ENCODE measurements at regions not wholly inside any gene's neighbourhood (a gene's known extent, or its start where the extent isn't known, plus 50 kb on each side); places are given as distances from the start of the nearest gene placed in this dataset.

DNA sequence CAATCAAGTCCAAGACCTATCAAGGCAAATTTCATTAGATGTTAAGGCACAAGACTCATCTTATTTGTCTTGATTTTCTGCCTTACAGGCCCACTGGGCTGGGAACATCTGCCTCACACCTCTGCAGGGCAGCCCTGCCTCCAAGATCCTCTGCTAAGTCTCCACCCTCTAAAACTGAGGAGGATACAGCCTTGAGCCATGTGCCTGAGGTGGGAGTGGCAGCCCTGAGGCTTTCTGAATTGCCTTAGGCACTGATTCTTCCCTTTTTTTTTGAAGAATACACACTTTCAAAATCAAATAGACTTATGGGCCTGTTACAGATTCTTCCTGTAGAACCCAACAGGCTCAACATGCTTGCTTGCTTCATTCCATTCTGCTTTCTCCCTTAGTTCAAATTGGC is 544.3 kb upstream of the ADAMTS5 start:
- intact Hi-C loops (cut with DNase I): no loop called here
- TF ChIP-seq, protein P1, sequence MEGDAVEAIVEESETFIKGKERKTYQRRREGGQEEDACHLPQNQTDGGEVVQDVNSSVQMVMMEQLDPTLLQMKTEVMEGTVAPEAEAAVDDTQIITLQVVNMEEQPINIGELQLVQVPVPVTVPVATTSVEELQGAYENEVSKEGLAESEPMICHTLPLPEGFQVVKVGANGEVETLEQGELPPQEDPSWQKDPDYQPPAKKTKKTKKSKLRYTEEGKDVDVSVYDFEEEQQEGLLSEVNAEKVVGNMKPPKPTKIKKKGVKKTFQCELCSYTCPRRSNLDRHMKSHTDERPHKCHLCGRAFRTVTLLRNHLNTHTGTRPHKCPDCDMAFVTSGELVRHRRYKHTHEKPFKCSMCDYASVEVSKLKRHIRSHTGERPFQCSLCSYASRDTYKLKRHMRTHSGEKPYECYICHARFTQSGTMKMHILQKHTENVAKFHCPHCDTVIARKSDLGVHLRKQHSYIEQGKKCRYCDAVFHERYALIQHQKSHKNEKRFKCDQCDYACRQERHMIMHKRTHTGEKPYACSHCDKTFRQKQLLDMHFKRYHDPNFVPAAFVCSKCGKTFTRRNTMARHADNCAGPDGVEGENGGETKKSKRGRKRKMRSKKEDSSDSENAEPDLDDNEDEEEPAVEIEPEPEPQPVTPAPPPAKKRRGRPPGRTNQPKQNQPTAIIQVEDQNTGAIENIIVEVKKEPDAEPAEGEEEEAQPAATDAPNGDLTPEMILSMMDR (IDR thresholded peaks at IDR 0.05): no peak
- no peak overlapping the region for H3K4me3 ChIP-seq
- H3K27ac ChIP-seq: no peak overlapping the region
- no peaks in the 10 kb centered on the region for H3K4me1 ChIP-seq
- H3K9me3 ChIP-seq: no peaks in the 10 kb centered on the region
- ATAC-seq (no peak), DNase-seq (no peak)
- H3K27me3 ChIP-seq: no peaks in the 10 kb centered on the region
- H3K36me3 ChIP-seq: no peaks in the 10 kb centered on the region

GRCh38 chr21:27507695-27508094 is 540.8 kb upstream of the ADAMTS5 start:
- Histone ChIP-seq H3K27ac (no peak overlapping the region), H3K36me3 (no peaks in the 10 kb centered on the region), H3K9me3 (no peaks in the 10 kb centered on the region), H3K4me3 (no peak overlapping the region), H3K4me1 (no peaks in the 10 kb centered on the region), H3K27me3 (no peaks in the 10 kb centered on the region)
- ATAC-seq: no peak
- DNase-seq: no peak
- intact Hi-C loops (cut with DNase I): no loop called here
- TF ChIP-seq, protein P1 (IDR thresholded peaks at IDR 0.05): no peak

DNA sequence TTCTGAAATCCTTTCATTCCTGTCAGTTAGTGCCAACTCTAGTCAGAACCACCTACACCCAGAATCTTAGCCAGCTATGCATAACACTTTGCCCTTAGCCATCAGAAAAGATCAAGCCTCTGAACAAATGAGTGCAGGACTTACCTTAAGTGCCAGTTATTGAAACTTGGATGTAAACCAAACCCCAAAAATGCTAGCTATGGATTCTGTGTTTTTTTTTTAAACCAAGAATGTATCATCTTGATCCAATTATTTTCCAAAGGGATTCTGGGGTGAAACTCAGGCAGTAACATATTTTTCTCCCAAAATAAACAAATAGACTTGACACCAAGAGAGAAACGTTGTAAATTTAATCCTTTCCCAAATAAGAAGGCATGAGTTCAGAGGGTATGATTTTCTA is 538.6 kb upstream of the ADAMTS5 start:
- Histone ChIP-seq H3K4me1 (no peaks in the 10 kb centered on the region), H3K36me3 (no peaks in the 10 kb centered on the region), H3K27me3 (no peaks in the 10 kb centered on the region), H3K9me3 (peaks cover 0 to 3% of the 10 kb centered on the region in 2 donors), H3K4me3 (no peak overlapping the region), H3K27ac (no peak overlapping the region)
- intact Hi-C loops (cut with DNase I): no loop called here
- DNase-seq (no peak), ATAC-seq (peak; percentile 25)
- TF ChIP-seq, protein P1 (IDR thresholded peaks at IDR 0.05): no peak

DNA sequence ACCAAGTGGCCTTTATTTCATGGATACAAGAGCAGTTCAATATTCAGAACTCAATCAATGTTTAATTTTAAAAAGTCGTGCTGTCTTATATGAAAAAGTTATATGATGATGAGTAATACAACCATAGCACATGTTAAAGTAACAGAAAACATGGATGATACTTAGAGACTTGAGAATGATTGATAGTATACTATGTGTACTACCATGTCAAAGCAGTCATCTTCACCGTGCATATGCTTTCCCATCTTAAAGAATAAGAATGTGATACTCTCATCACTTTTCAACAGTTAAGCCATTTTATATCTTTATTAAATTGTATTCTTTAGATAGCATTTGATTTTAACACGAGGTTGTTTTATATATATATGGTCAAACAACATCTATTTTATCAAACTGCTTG is 535.9 kb upstream of the ADAMTS5 start:
- Histone ChIP-seq H3K27ac (no peak overlapping the region), H3K27me3 (no peaks in the 10 kb centered on the region), H3K4me1 (no peaks in the 10 kb centered on the region), H3K36me3 (no peaks in the 10 kb centered on the region), H3K9me3 (peaks cover 0 to 3% of the 10 kb centered on the region in 2 donors), H3K4me3 (no peak overlapping the region)
- no peak for DNase-seq
- TF ChIP-seq, protein P1 (IDR thresholded peaks at IDR 0.05): no peak
- intact Hi-C loops (cut with DNase I): no loop called here
- ATAC-seq: no peak

DNA sequence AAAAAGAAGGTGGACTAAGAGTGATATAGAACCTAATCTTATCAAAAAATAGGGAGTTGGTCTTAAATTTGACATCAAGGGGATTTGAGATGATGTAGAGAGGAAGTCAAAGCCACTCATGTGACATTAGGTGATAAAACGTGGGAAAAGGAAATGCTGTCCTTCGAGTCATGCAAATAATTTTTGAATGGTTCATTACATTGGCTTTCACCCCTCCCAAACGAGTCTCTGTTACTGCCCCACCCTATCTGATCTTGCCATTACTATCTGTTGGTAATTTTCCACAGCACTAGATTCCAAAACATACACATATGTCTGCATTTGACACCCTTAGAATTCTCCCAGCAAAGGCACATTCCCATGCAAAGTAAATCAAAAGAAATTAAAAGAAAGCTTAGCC is 531.1 kb upstream of the ADAMTS5 start:
- no peak for ATAC-seq

More for the DNA sequence above, 531.1 kb upstream of the ADAMTS5 start:
- Histone ChIP-seq H3K36me3 (no peaks in the 10 kb centered on the region), H3K9me3 (peaks cover 0 to 3% of the 10 kb centered on the region in 2 donors), H3K27me3 (no peaks in the 10 kb centered on the region), H3K27ac (no peak overlapping the region), H3K4me1 (no peaks in the 10 kb centered on the region), H3K4me3 (no peak overlapping the region)
- DNase-seq: no peak
- intact Hi-C loops (cut with DNase I): no loop called here
- TF ChIP-seq, protein P1 (IDR thresholded peaks at IDR 0.05): no peak

Measured in left lung (tissue), 4 donors.